ENCODE measurements at regions not wholly inside any gene's neighbourhood (a gene's known extent, or its start where the extent isn't known, plus 50 kb on each side); places are given as distances from the start of the nearest gene placed in this dataset.

GRCh38 chr2:217049956-217050355 is 190.1 kb upstream of the TNP1 start:
- H3K4me3 ChIP-seq (ENCODE audit: low read length), result no peak overlapping the region
- H3K9me3 ChIP-seq (ENCODE audit: low read length), result no peaks in the 10 kb centered on the region
- no peaks in the 10 kb centered on the region for H3K27me3 ChIP-seq (ENCODE audit: insufficient read depth, low read length)
- H3K4me1 ChIP-seq (ENCODE audit: insufficient read depth, low read length), result peaks cover 22% of the 10 kb centered on the region
- no peak overlapping the region for H2AFZ ChIP-seq (ENCODE audit: low read depth, low read length)
- H3K36me3 ChIP-seq (ENCODE audit: insufficient read depth, low read length), result no peaks in the 10 kb centered on the region

- no peaks in the 10 kb centered on the region for H3K27me3 ChIP-seq (ENCODE audit: insufficient read depth, low read length)
- H3K9me3 ChIP-seq (ENCODE audit: low read length), result no peaks in the 10 kb centered on the region
- no peak overlapping the region for H2AFZ ChIP-seq (ENCODE audit: low read depth, low read length)
- H3K4me3 ChIP-seq (ENCODE audit: low read length), result no peak overlapping the region
- no peaks in the 10 kb centered on the region for H3K36me3 ChIP-seq (ENCODE audit: insufficient read depth, low read length)
- peaks cover 22% of the 10 kb centered on the region for H3K4me1 ChIP-seq (ENCODE audit: insufficient read depth, low read length)
Measured at GRCh38 chr2:217049422-217049821, 189.6 kb upstream of the TNP1 start.

- Histone ChIP-seq H3K4me1 (ENCODE audit: insufficient read depth, low read length) (peaks cover 22% of the 10 kb centered on the region), H3K4me3 (ENCODE audit: low read length) (no peak overlapping the region), H3K9me3 (ENCODE audit: low read length) (no peaks in the 10 kb centered on the region), H3K27me3 (ENCODE audit: insufficient read depth, low read length) (no peaks in the 10 kb centered on the region), H2AFZ (ENCODE audit: low read depth, low read length) (no peak overlapping the region), H3K36me3 (ENCODE audit: insufficient read depth, low read length) (no peaks in the 10 kb centered on the region)
Measured at GRCh38 chr2:217048730-217049129, 188.9 kb upstream of the TNP1 start.

- Histone ChIP-seq H2AFZ (ENCODE audit: low read depth, low read length) (peak overlapping the region; percentile 1), H3K27me3 (ENCODE audit: insufficient read depth, low read length) (no peaks in the 10 kb centered on the region), H3K4me1 (ENCODE audit: insufficient read depth, low read length) (peaks cover 22% of the 10 kb centered on the region), H3K4me3 (ENCODE audit: low read length) (no peak overlapping the region), H3K9me3 (ENCODE audit: low read length) (no peaks in the 10 kb centered on the region), H3K36me3 (ENCODE audit: insufficient read depth, low read length) (no peaks in the 10 kb centered on the region)
Measured at GRCh38 chr2:217047631-217048030, 187.8 kb upstream of the TNP1 start.

- H2AFZ ChIP-seq (ENCODE audit: low read depth, low read length), result no peak overlapping the region
- H3K36me3 ChIP-seq (ENCODE audit: insufficient read depth, low read length), result no peaks in the 10 kb centered on the region
- no peaks in the 10 kb centered on the region for H3K9me3 ChIP-seq (ENCODE audit: low read length)
- H3K4me1 ChIP-seq (ENCODE audit: insufficient read depth, low read length), result peaks cover 22% of the 10 kb centered on the region
- H3K27me3 ChIP-seq (ENCODE audit: insufficient read depth, low read length), result no peaks in the 10 kb centered on the region
- H3K4me3 ChIP-seq (ENCODE audit: low read length), result no peak overlapping the region
Measured at GRCh38 chr2:217047209-217047608, 187.3 kb upstream of the TNP1 start.

GRCh38 chr2:217045700-217046475 is 186.0 kb upstream of the TNP1 start:
- Histone ChIP-seq H3K4me1 (ENCODE audit: insufficient read depth, low read length) (peaks cover 22% of the 10 kb centered on the region), H2AFZ (ENCODE audit: low read depth, low read length) (no peak overlapping the region), H3K27me3 (ENCODE audit: insufficient read depth, low read length) (no peaks in the 10 kb centered on the region), H3K9me3 (ENCODE audit: low read length) (no peaks in the 10 kb centered on the region), H3K4me3 (ENCODE audit: low read length) (no peak overlapping the region), H3K36me3 (ENCODE audit: insufficient read depth, low read length) (no peaks in the 10 kb centered on the region)

GRCh38 chr2:217040099-217040498 is 180.2 kb upstream of the TNP1 start:
- Histone ChIP-seq H3K4me3 (ENCODE audit: low read length) (no peak overlapping the region), H2AFZ (ENCODE audit: low read depth, low read length) (no peak overlapping the region), H3K4me1 (ENCODE audit: insufficient read depth, low read length) (peaks cover 3% of the 10 kb centered on the region), H3K36me3 (ENCODE audit: insufficient read depth, low read length) (no peaks in the 10 kb centered on the region), H3K27me3 (ENCODE audit: insufficient read depth, low read length) (no peaks in the 10 kb centered on the region), H3K9me3 (ENCODE audit: low read length) (no peaks in the 10 kb centered on the region)

- Histone ChIP-seq H3K4me3 (ENCODE audit: low read length) (no peak overlapping the region), H3K27me3 (ENCODE audit: insufficient read depth, low read length) (no peaks in the 10 kb centered on the region), H2AFZ (ENCODE audit: low read depth, low read length) (no peak overlapping the region), H3K9me3 (ENCODE audit: low read length) (no peaks in the 10 kb centered on the region), H3K4me1 (ENCODE audit: insufficient read depth, low read length) (peaks cover 3% of the 10 kb centered on the region), H3K36me3 (ENCODE audit: insufficient read depth, low read length) (no peaks in the 10 kb centered on the region)
Measured at GRCh38 chr2:217038001-217038400, 178.1 kb upstream of the TNP1 start.

GRCh38 chr2:217037353-217037752 is 177.5 kb upstream of the TNP1 start:
- peaks cover 3% of the 10 kb centered on the region for H3K4me1 ChIP-seq (ENCODE audit: insufficient read depth, low read length)
- no peak overlapping the region for H2AFZ ChIP-seq (ENCODE audit: low read depth, low read length)
- H3K27me3 ChIP-seq (ENCODE audit: insufficient read depth, low read length), result no peaks in the 10 kb centered on the region
- H3K9me3 ChIP-seq (ENCODE audit: low read length), result no peaks in the 10 kb centered on the region
- H3K36me3 ChIP-seq (ENCODE audit: insufficient read depth, low read length), result no peaks in the 10 kb centered on the region
- H3K4me3 ChIP-seq (ENCODE audit: low read length), result no peak overlapping the region

- Histone ChIP-seq H3K4me3 (ENCODE audit: low read length) (no peak overlapping the region), H2AFZ (ENCODE audit: low read depth, low read length) (no peak overlapping the region), H3K4me1 (ENCODE audit: insufficient read depth, low read length) (peaks cover 3% of the 10 kb centered on the region), H3K9me3 (ENCODE audit: low read length) (no peaks in the 10 kb centered on the region), H3K36me3 (ENCODE audit: insufficient read depth, low read length) (no peaks in the 10 kb centered on the region), H3K27me3 (ENCODE audit: insufficient read depth, low read length) (no peaks in the 10 kb centered on the region)
Measured at GRCh38 chr2:217035967-217036366, 176.1 kb upstream of the TNP1 start.

- Histone ChIP-seq H3K27me3 (ENCODE audit: insufficient read depth, low read length) (no peaks in the 10 kb centered on the region), H3K9me3 (ENCODE audit: low read length) (no peaks in the 10 kb centered on the region), H3K4me1 (ENCODE audit: insufficient read depth, low read length) (peaks cover 3% of the 10 kb centered on the region), H3K36me3 (ENCODE audit: insufficient read depth, low read length) (no peaks in the 10 kb centered on the region), H3K4me3 (ENCODE audit: low read length) (no peak overlapping the region), H2AFZ (ENCODE audit: low read depth, low read length) (no peak overlapping the region)
Measured at GRCh38 chr2:217033186-217033585, 173.3 kb upstream of the TNP1 start.

GRCh38 chr2:217031445-217031844 is 171.6 kb upstream of the TNP1 start:
- Histone ChIP-seq H2AFZ (ENCODE audit: low read depth, low read length) (no peak overlapping the region), H3K27me3 (ENCODE audit: insufficient read depth, low read length) (no peaks in the 10 kb centered on the region), H3K9me3 (ENCODE audit: low read length) (no peaks in the 10 kb centered on the region), H3K4me3 (ENCODE audit: low read length) (no peak overlapping the region), H3K4me1 (ENCODE audit: insufficient read depth, low read length) (peaks cover 3% of the 10 kb centered on the region), H3K36me3 (ENCODE audit: insufficient read depth, low read length) (no peaks in the 10 kb centered on the region)

- H3K4me3 ChIP-seq (ENCODE audit: low read length), result no peak overlapping the region
- H3K9me3 ChIP-seq (ENCODE audit: low read length), result no peaks in the 10 kb centered on the region
- H3K4me1 ChIP-seq (ENCODE audit: insufficient read depth, low read length), result no peaks in the 10 kb centered on the region
- no peaks in the 10 kb centered on the region for H3K27me3 ChIP-seq (ENCODE audit: insufficient read depth, low read length)
- no peak overlapping the region for H2AFZ ChIP-seq (ENCODE audit: low read depth, low read length)
- no peaks in the 10 kb centered on the region for H3K36me3 ChIP-seq (ENCODE audit: insufficient read depth, low read length)
Measured at GRCh38 chr2:217030081-217030480, 170.2 kb upstream of the TNP1 start.

GRCh38 chr2:217028128-217028527 is 168.3 kb upstream of the TNP1 start:
- no peaks in the 10 kb centered on the region for H3K27me3 ChIP-seq (ENCODE audit: insufficient read depth, low read length)
- H2AFZ ChIP-seq (ENCODE audit: low read depth, low read length), result no peak overlapping the region
- H3K36me3 ChIP-seq (ENCODE audit: insufficient read depth, low read length), result no peaks in the 10 kb centered on the region
- H3K4me1 ChIP-seq (ENCODE audit: insufficient read depth, low read length), result no peaks in the 10 kb centered on the region
- no peak overlapping the region for H3K4me3 ChIP-seq (ENCODE audit: low read length)
- no peaks in the 10 kb centered on the region for H3K9me3 ChIP-seq (ENCODE audit: low read length)
